Hepatocyte (in vitro differentiated cells): ENCODE measurements at regions not wholly inside any gene's neighbourhood (a gene's known extent, or its start where the extent isn't known, plus 50 kb on each side); places are given as distances from the start of the nearest gene placed in this dataset.

Source experiments
- DNase-seq: peaks from one replicate; pipeline ENCODE4 v3.0.0-alpha.2; 2016; ENCODE audit warnings: low spot score
- H2AFZ ChIP-seq: fragments of 200-600 bp; sonication (generic); 2 replicates; pipeline ENCODE4 v1.6.0; 2016; ENCODE audit warnings: antibody characterized with exemption, mild to moderate bottlenecking
- H3K27ac ChIP-seq: fragments of 200-600 bp; sonication (generic); 2 replicates; pipeline ENCODE4 v1.5.1; 2016; ENCODE audit warnings: mild to moderate bottlenecking
- H3K27me3 ChIP-seq: fragments of 200-600 bp; sonication (generic); 2 replicates; pipeline ENCODE4 v1.6.1; 2016
- H3K36me3 ChIP-seq: fragments of 200-600 bp; sonication (generic); replicated peaks from 2 replicates; pipeline ENCODE4 v1.5.1; 2016; ENCODE audit warnings: low read depth; ENCODE audit not compliant: insufficient read depth
- H3K4me1 ChIP-seq: fragments of 200-600 bp; sonication (generic); 2 replicates; pipeline ENCODE4 v1.5.1; 2016; ENCODE audit warnings: mild to moderate bottlenecking, moderate library complexity; ENCODE audit not compliant: insufficient read depth
- H3K4me2 ChIP-seq: fragments of 200-600 bp; sonication (generic); 2 replicates; pipeline ENCODE4 v1.6.0; 2016
- H3K4me3 ChIP-seq: fragments of 200-600 bp; sonication (generic); 2 replicates; pipeline ENCODE4 v1.5.1; 2016; ENCODE audit warnings: mild to moderate bottlenecking
- H3K79me2 ChIP-seq: fragments of 200-600 bp; sonication (generic); 2 replicates; pipeline ENCODE4 v1.6.0; 2017; ENCODE audit warnings: mild to moderate bottlenecking
- H3K9me2 ChIP-seq: fragments of 200-600 bp; sonication (generic); replicated peaks from 2 replicates; pipeline ENCODE4 v1.6.0; 2017; ENCODE audit warnings: mild to moderate bottlenecking; ENCODE audit not compliant: insufficient read depth
- H3K9me3 ChIP-seq: fragments of 200-600 bp; sonication (generic); 2 replicates; pipeline ENCODE4 v1.5.1; 2016; ENCODE audit warnings: low read depth, mild to moderate bottlenecking
- H4K20me1 ChIP-seq: fragments of 200-600 bp; sonication (generic); 2 replicates; pipeline ENCODE4 v1.6.0; 2016; ENCODE audit warnings: mild to moderate bottlenecking; ENCODE audit not compliant: insufficient read depth, poor library complexity, severe bottlenecking
- EZH2 ChIP-seq: fragments of 200-600 bp; sonication (generic); IDR thresholded peaks from 2 replicates; pipeline ENCODE4 v1.6.1; 2016; ENCODE audit warnings: antibody characterized with exemption, mild to moderate bottlenecking, borderline replicate concordance
- EZH2phosphoT487 ChIP-seq: fragments of 200-600 bp; sonication (generic); IDR thresholded peaks from one replicate; pipeline ENCODE4 v1.6.1; 2018; ENCODE audit warnings: antibody characterized with exemption, mild to moderate bottlenecking, low read depth, moderate library complexity; ENCODE audit not compliant: unreplicated experiment, severe bottlenecking
- WGBS: methylation state at CpG from one replicate; pipeline ENCODE4 v1.1.6; 2016; ENCODE audit warnings: low lambda C conversion rate; ENCODE audit errors: missing lambda C conversion rate; 5-methylcytosine and 5-hydroxymethylcytosine counted together
- TF ChIP-seq, protein P1 (sequence below): fragments of 200-600 bp; sonication (generic); IDR thresholded peaks from 2 replicates; pipeline ENCODE4 v1.5.1; 2016; ENCODE audit warnings: antibody characterized with exemption, mild to moderate bottlenecking; ENCODE audit not compliant: poor library complexity

DNA sequence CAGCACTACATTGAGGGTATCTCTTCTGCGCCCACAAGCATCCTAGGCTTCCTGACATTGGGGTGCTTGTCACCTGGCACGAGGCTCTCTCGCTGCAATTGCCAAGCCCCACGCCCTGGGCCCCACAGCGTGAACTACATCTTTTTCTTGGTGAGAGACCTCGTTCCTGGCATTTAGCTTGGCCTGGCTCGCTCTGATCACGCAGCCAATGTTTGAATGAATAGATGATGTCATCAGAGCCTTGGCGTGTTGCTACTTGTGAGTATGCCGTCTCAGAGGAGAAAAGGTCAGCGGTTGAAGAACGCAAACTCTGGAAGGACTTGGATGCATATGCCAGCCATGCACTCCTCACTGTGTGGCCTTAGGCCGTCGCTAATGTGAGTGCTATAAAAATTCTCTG, 150.2 kb upstream of the AUTS2 start:
- Histone ChIP-seq H3K36me3 (no peaks in the 10 kb centered on the region), H3K79me2 (no peaks in the 10 kb centered on the region), H3K4me2 (no peak overlapping the region), H3K27me3 (no peaks in the 10 kb centered on the region), H4K20me1 (no peaks in the 10 kb centered on the region), H3K9me2 (no peaks in the 10 kb centered on the region), H3K9me3 (no peaks in the 10 kb centered on the region), H3K4me3 (no peak overlapping the region), H2AFZ (no peak overlapping the region), H3K4me1 (no peaks in the 10 kb centered on the region), H3K27ac (no peak overlapping the region)
- TF ChIP-seq, protein P1, sequence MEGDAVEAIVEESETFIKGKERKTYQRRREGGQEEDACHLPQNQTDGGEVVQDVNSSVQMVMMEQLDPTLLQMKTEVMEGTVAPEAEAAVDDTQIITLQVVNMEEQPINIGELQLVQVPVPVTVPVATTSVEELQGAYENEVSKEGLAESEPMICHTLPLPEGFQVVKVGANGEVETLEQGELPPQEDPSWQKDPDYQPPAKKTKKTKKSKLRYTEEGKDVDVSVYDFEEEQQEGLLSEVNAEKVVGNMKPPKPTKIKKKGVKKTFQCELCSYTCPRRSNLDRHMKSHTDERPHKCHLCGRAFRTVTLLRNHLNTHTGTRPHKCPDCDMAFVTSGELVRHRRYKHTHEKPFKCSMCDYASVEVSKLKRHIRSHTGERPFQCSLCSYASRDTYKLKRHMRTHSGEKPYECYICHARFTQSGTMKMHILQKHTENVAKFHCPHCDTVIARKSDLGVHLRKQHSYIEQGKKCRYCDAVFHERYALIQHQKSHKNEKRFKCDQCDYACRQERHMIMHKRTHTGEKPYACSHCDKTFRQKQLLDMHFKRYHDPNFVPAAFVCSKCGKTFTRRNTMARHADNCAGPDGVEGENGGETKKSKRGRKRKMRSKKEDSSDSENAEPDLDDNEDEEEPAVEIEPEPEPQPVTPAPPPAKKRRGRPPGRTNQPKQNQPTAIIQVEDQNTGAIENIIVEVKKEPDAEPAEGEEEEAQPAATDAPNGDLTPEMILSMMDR, result no peak
- TF ChIP-seq EZH2, result no peak
- no peak for TF ChIP-seq EZH2phosphoT487
- WGBS, result 79% methylated on average over 14 of the region's 14 CpGs
- no peak for DNase-seq

DNA sequence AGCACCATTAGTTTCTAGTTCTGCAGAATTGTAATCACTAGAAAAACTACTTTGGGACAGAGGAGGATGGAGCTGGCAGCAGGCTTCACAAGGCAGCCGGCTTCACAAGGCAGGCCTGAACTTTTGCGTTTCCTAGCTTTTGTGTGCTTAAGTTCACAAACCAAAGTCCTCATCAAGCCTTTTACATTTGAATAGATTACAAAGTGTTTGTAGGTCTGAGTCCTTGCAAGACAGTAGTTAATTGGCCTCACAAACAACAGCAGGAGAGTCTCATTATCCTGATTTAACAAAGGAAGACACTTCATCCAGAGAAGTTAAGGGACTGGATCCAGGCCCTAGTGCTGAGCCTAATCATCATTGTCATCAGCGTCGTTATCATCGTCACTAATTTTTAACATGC, 147.8 kb upstream of the AUTS2 start:
- Histone ChIP-seq H3K9me2 (no peaks in the 10 kb centered on the region), H2AFZ (no peak overlapping the region), H4K20me1 (no peaks in the 10 kb centered on the region), H3K9me3 (no peaks in the 10 kb centered on the region), H3K36me3 (no peaks in the 10 kb centered on the region), H3K79me2 (no peaks in the 10 kb centered on the region), H3K27me3 (no peaks in the 10 kb centered on the region), H3K27ac (no peak overlapping the region), H3K4me1 (no peaks in the 10 kb centered on the region), H3K4me2 (no peak overlapping the region), H3K4me3 (no peak overlapping the region)
- WGBS, result 46% methylated on average over 5 of the region's 5 CpGs
- DNase-seq, result no peak
- TF ChIP-seq, protein P1, result no peak
- TF ChIP-seq EZH2 (no peak), EZH2phosphoT487 (no peak)

DNA sequence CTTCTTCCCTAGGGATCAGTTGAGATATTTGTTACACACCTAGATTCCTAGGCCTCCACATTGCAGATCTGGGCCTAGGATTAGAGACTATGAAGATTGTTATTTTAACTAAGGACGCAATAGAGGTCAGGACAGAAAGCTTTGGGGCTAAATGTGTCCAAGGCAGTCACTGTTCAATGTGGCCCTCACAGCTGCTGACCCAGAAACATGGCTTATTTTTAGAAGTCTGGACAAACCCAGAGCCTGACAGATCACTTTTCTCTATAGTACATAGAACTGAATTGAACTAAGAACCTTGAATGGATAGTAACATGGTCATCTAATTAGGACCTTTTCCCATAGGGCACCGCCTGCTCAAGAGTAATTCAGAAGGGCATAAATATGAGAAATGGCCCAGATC, 146.6 kb upstream of the AUTS2 start:
- WGBS, result 96% methylated on average over 2 of the region's 2 CpGs
- no peaks in the 10 kb centered on the region for H3K9me2 ChIP-seq
- no peak overlapping the region for H2AFZ ChIP-seq
- no peaks in the 10 kb centered on the region for H4K20me1 ChIP-seq
- H3K4me3 ChIP-seq, result no peak overlapping the region
- no peaks in the 10 kb centered on the region for H3K9me3 ChIP-seq
- no peak for DNase-seq
- H3K79me2 ChIP-seq, result no peaks in the 10 kb centered on the region
- no peaks in the 10 kb centered on the region for H3K4me1 ChIP-seq
- TF ChIP-seq EZH2 (no peak), EZH2phosphoT487 (no peak)
- TF ChIP-seq, protein P1, result no peak
- H3K4me2 ChIP-seq, result no peak overlapping the region
- no peaks in the 10 kb centered on the region for H3K36me3 ChIP-seq
- H3K27ac ChIP-seq, result no peak overlapping the region
- H3K27me3 ChIP-seq, result no peaks in the 10 kb centered on the region

DNA sequence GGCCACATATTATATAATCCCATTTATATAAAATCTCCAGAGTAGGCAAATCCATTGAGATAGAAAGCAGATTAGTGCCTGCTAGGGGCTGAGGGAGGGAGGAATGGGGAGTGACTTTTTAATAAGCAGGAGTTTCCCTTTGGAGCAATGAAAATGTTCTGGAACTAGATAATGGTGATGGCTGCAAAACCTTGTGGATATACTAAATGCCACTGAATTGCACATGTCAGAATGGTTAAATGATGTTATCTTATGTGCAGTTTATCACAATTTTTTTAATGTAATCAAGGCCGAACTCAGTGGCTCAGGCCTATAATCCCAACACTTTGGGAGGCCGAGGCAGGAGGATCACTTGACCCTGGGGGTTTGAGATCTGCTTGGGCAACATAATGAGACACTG, 145.5 kb upstream of the AUTS2 start:
- H2AFZ ChIP-seq, result no peak overlapping the region
- H3K4me2 ChIP-seq, result no peak overlapping the region
- no peaks in the 10 kb centered on the region for H3K36me3 ChIP-seq
- H4K20me1 ChIP-seq, result no peaks in the 10 kb centered on the region
- H3K27ac ChIP-seq, result no peak overlapping the region
- H3K9me3 ChIP-seq, result no peaks in the 10 kb centered on the region
- 88% methylated on average over 2 of the region's 2 CpGs for WGBS
- no peak for TF ChIP-seq EZH2phosphoT487
- TF ChIP-seq, protein P1, result no peak
- no peak for TF ChIP-seq EZH2
- DNase-seq, result no peak
- no peaks in the 10 kb centered on the region for H3K27me3 ChIP-seq
- no peaks in the 10 kb centered on the region for H3K9me2 ChIP-seq
- peaks cover 4% of the 10 kb centered on the region for H3K4me1 ChIP-seq
- H3K4me3 ChIP-seq, result no peak overlapping the region
- no peaks in the 10 kb centered on the region for H3K79me2 ChIP-seq
